Right lobe of liver (tissue), 4 donors: ENCODE measurements at regions not wholly inside any gene's neighbourhood (a gene's known extent, or its start where the extent isn't known, plus 50 kb on each side); places are given as distances from the start of the nearest gene placed in this dataset.

Source experiments
- CTCF ChIP-seq, 4 donors: fragments of 200-600 bp in 3 of 4; fragments of 450-650 bp in 1 of 4; IDR thresholded peaks; one replicate each; pipeline versions ENCODE4 v1.5.1 to v1.8.0; 2016 to 2022; ENCODE audit warnings: antibody characterized with exemption in 4 of 4, mild to moderate bottlenecking in 2 of 4
- POLR2A ChIP-seq: fragments of 450-650 bp; IDR thresholded peaks from one replicate; pipeline ENCODE4 v1.6.1; 2017; ENCODE audit warnings: antibody characterized with exemption, mild to moderate bottlenecking
- donor health status: DM: no; HTN: no; CAD: no.
- donor health status: DM: no; HTN: no; CAD: no.
- donor health status: DM: no; HTN: yes; CAD: no.

GRCh38 chr1:119285482-119285881 lies 83.1 kb upstream of the HAO2 start:
- TF ChIP-seq CTCF (IDR thresholded peaks at IDR 0.05) (no peak), POLR2A (no peak)
